Neural cell (in vitro differentiated cells): ENCODE measurements at regions not wholly inside any gene's neighbourhood (a gene's known extent, or its start where the extent isn't known, plus 50 kb on each side); places are given as distances from the start of the nearest gene placed in this dataset.

ENCODE experiments used
- EP300 ChIP-seq: fragments of 450-650 bp; conservative IDR thresholded peaks from 2 replicates; pipeline ENCODE4 v1.6.1; 2014; ENCODE audit warnings: antibody characterized with exemption, mild to moderate bottlenecking, moderate library complexity; ENCODE audit not compliant: poor library complexity, severe bottlenecking
- MXI1 ChIP-seq: fragments of 450-650 bp; conservative IDR thresholded peaks from 2 replicates; pipeline ENCODE4 v1.6.1; 2014; ENCODE audit warnings: antibody characterized with exemption, mild to moderate bottlenecking; ENCODE audit not compliant: poor library complexity, severe bottlenecking
- REST ChIP-seq: IDR thresholded peaks from 2 replicates; pipeline ENCODE4 v1.6.1; 2012; ENCODE audit warnings: borderline replicate concordance
- SMC3 ChIP-seq: fragments of 450-650 bp; conservative IDR thresholded peaks from 2 replicates; pipeline ENCODE4 v1.6.1; 2014; ENCODE audit warnings: antibody characterized with exemption, mild to moderate bottlenecking, moderate library complexity; ENCODE audit not compliant: poor library complexity
- TF ChIP-seq, protein P1 (sequence below): fragments of 450-650 bp; IDR thresholded peaks from 2 replicates; pipeline ENCODE4 v1.5.1; 2014; ENCODE audit warnings: antibody characterized with exemption, mild to moderate bottlenecking, moderate library complexity; ENCODE audit not compliant: poor library complexity, severe bottlenecking

DNA sequence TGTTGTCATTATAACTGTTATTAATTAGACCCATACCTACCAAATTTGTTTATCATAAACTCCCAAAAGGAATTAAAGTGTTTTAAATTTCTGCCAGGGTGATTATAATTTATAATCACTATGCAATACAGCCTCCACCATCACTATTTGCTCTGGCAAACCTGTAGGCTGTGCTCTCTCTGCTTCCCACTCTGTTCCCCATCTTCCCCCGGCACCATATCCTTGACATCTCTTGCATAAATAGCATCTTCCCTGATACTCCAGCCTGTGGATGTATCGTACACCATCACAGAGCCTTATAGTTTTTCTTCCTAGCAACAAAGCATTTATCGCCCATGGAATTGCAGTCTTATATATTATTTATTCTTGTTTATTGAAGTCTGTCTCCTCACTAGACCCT, 181.5 kb upstream of the TSC22D1 start:
- no peak for TF ChIP-seq EP300
- TF ChIP-seq, protein P1, sequence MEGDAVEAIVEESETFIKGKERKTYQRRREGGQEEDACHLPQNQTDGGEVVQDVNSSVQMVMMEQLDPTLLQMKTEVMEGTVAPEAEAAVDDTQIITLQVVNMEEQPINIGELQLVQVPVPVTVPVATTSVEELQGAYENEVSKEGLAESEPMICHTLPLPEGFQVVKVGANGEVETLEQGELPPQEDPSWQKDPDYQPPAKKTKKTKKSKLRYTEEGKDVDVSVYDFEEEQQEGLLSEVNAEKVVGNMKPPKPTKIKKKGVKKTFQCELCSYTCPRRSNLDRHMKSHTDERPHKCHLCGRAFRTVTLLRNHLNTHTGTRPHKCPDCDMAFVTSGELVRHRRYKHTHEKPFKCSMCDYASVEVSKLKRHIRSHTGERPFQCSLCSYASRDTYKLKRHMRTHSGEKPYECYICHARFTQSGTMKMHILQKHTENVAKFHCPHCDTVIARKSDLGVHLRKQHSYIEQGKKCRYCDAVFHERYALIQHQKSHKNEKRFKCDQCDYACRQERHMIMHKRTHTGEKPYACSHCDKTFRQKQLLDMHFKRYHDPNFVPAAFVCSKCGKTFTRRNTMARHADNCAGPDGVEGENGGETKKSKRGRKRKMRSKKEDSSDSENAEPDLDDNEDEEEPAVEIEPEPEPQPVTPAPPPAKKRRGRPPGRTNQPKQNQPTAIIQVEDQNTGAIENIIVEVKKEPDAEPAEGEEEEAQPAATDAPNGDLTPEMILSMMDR, result no peak
- TF ChIP-seq MXI1, result no peak
- no peak for TF ChIP-seq SMC3
- no peak for TF ChIP-seq REST
